Loucy (cell line): ENCODE measurements at regions not wholly inside any gene's neighbourhood (a gene's known extent, or its start where the extent isn't known, plus 50 kb on each side); places are given as distances from the start of the nearest gene placed in this dataset.

Source experiments
- H2AFZ ChIP-seq: fragments of 200-600 bp; sonication (generic); 2 replicates; pipeline ENCODE4 v1.6.0; 2016; ENCODE audit warnings: antibody characterized with exemption, mild to moderate bottlenecking, low read length, moderate library complexity
- H3F3A ChIP-seq: fragments of 200-600 bp; 2 replicates; pipeline ENCODE4 v1.6.0; 2016; ENCODE audit warnings: antibody characterized with exemption, low read depth, mild to moderate bottlenecking
- H3K27me3 ChIP-seq: fragments of 200-600 bp; sonication (generic); 2 replicates; pipeline ENCODE4 v1.6.1; 2014; ENCODE audit warnings: low read length, mild to moderate bottlenecking; ENCODE audit not compliant: insufficient read depth, poor library complexity, severe bottlenecking
- H3K36me3 ChIP-seq: fragments of 200-600 bp; sonication (generic); 2 replicates; pipeline ENCODE4 v1.6.1; 2016; ENCODE audit warnings: low read length; ENCODE audit not compliant: insufficient read depth
- H3K4me1 ChIP-seq: fragments of 200-600 bp; sonication (generic); 2 replicates; pipeline ENCODE4 v1.5.1; 2014; ENCODE audit warnings: low read length, mild to moderate bottlenecking; ENCODE audit not compliant: insufficient read depth, poor library complexity, severe bottlenecking
- H3K4me2 ChIP-seq: fragments of 200-600 bp; sonication (generic); 2 replicates; pipeline ENCODE4 v1.6.0; 2014; ENCODE audit warnings: antibody characterized with exemption, low read length, low read depth, mild to moderate bottlenecking; ENCODE audit not compliant: poor library complexity, severe bottlenecking
- H3K4me3 ChIP-seq: fragments of 200-600 bp; sonication (generic); 2 replicates; pipeline ENCODE4 v1.5.1; 2014; ENCODE audit warnings: low read length, mild to moderate bottlenecking, mixed read lengths; ENCODE audit not compliant: poor library complexity, severe bottlenecking
- H3K79me2 ChIP-seq: fragments of 200-600 bp; sonication (generic); 2 replicates; pipeline ENCODE4 v1.6.1; 2014; ENCODE audit warnings: low read length; ENCODE audit not compliant: insufficient read depth
- H3K9ac ChIP-seq: fragments of 200-600 bp; sonication (generic); 2 replicates; pipeline ENCODE4 v1.6.0; 2014; ENCODE audit warnings: mild to moderate bottlenecking, low read depth, low read length, moderate library complexity; ENCODE audit not compliant: poor library complexity, severe bottlenecking
- H3K9me2 ChIP-seq: fragments of 200-600 bp; sonication (generic); replicated peaks from 2 replicates; pipeline ENCODE4 v1.6.1; 2016; ENCODE audit warnings: low read depth, low read length, mixed read lengths
- H3K9me3 ChIP-seq: fragments of 200-600 bp; sonication (generic); 2 replicates; pipeline ENCODE4 v1.6.1; 2014; ENCODE audit warnings: mild to moderate bottlenecking, antibody characterized with exemption, low read length, low read depth; ENCODE audit not compliant: insufficient read depth
- H4K20me1 ChIP-seq: fragments of 200-600 bp; sonication (generic); 2 replicates; pipeline ENCODE4 v1.6.0; 2014; ENCODE audit warnings: antibody characterized with exemption, low read length, mild to moderate bottlenecking; ENCODE audit not compliant: insufficient read depth, poor library complexity, severe bottlenecking
- CTCF ChIP-seq: fragments of 200-600 bp; sonication (generic); conservative IDR thresholded peaks from 2 replicates; pipeline ENCODE4 v1.5.1; 2014; ENCODE audit warnings: mild to moderate bottlenecking, antibody characterized with exemption, low read length
- EZH2phosphoT487 ChIP-seq: fragments of 200-600 bp; IDR thresholded peaks from 2 replicates; pipeline ENCODE4 v1.6.1; 2018; ENCODE audit warnings: antibody characterized with exemption, mild to moderate bottlenecking, moderate library complexity, borderline replicate concordance

GRCh38 chr3:15942936-15943335 is 145.2 kb upstream of the ANKRD28 start:
- Histone ChIP-seq H3K9me3 (no peaks in the 10 kb centered on the region; the same call in 1 of the 2 replicates), H3K4me3 (no peak overlapping the region), H3K79me2 (no peaks in the 10 kb centered on the region), H3K9me2 (no peaks in the 10 kb centered on the region), H3K4me2 (no peak overlapping the region), H3K27me3 (no peaks in the 10 kb centered on the region), H3K9ac (no peak overlapping the region), H4K20me1 (no peaks in the 10 kb centered on the region), H3K4me1 (no peaks in the 10 kb centered on the region), H2AFZ (no peak overlapping the region), H3K36me3 (no peaks in the 10 kb centered on the region), H3F3A (no peaks in the 10 kb centered on the region)
- TF ChIP-seq CTCF (no peak), EZH2phosphoT487 (no peak)

- no peaks in the 10 kb centered on the region for H3K79me2 ChIP-seq
- no peaks in the 10 kb centered on the region for H3K9me3 ChIP-seq
- no peak overlapping the region for H3K4me3 ChIP-seq
- no peaks in the 10 kb centered on the region for H4K20me1 ChIP-seq
- no peak overlapping the region for H2AFZ ChIP-seq
- H3K27me3 ChIP-seq = no peaks in the 10 kb centered on the region
- TF ChIP-seq CTCF = no peak
- no peak for TF ChIP-seq EZH2phosphoT487
- H3K36me3 ChIP-seq = no peaks in the 10 kb centered on the region
- no peak overlapping the region for H3K9ac ChIP-seq
- H3K9me2 ChIP-seq = no peaks in the 10 kb centered on the region
- no peak overlapping the region for H3K4me2 ChIP-seq
- H3K4me1 ChIP-seq = no peaks in the 10 kb centered on the region
- no peaks in the 10 kb centered on the region for H3F3A ChIP-seq
These were observed 150.6 kb upstream of the ANKRD28 start for GRCh38 chr3:15948388-15948787.

- H3F3A ChIP-seq = no peaks in the 10 kb centered on the region
- no peak for TF ChIP-seq EZH2phosphoT487
- TF ChIP-seq CTCF = no peak
- H3K9ac ChIP-seq = no peak overlapping the region
- no peaks in the 10 kb centered on the region for H3K4me1 ChIP-seq
- no peaks in the 10 kb centered on the region for H4K20me1 ChIP-seq
- H3K27me3 ChIP-seq = no peaks in the 10 kb centered on the region
- no peak overlapping the region for H3K4me3 ChIP-seq
- H3K4me2 ChIP-seq = no peak overlapping the region
- H3K9me2 ChIP-seq = no peaks in the 10 kb centered on the region
- H3K9me3 ChIP-seq = no peaks in the 10 kb centered on the region
- H3K79me2 ChIP-seq = no peaks in the 10 kb centered on the region
- H2AFZ ChIP-seq = no peak overlapping the region
- no peaks in the 10 kb centered on the region for H3K36me3 ChIP-seq
These were observed 154.9 kb upstream of the ANKRD28 start for GRCh38 chr3:15952543-15953175.
